HCT116 (cell line): ENCODE measurements at regions not wholly inside any gene's neighbourhood (a gene's known extent, or its start where the extent isn't known, plus 50 kb on each side); places are given as distances from the start of the nearest gene placed in this dataset.

ENCODE experiments used
- ATAC-seq: fragments of 200-7000 bp; cut with Tn5 transposase; 2 replicates; pipeline ENCODE4 v1.9.1; 2020; ENCODE audit warnings: mild to moderate bottlenecking, moderate library complexity
- BruUV-seq: library from RNA; stranded (reverse); fragments of 400-500 nt; replicated peaks from 2 replicates; lab custom pipeline; 2021; lab: Mats Ljungman, UMichigan
- CTCF ChIA-PET: fragments of 300-600 bp; sonication (Branson Sonifier 250); formaldehyde crosslinking; loops from one replicate; lab custom pipeline; 2021; ENCODE audit warnings: antibody characterized with exemption; lab: Charles Lee
- POLR2A ChIA-PET: fragments of 300-600, 350-600 bp; sonication (Branson Sonifier 250); formaldehyde crosslinking; loops from one replicate; lab custom pipeline; 2021; ENCODE audit warnings: antibody characterized with exemption; lab: Charles Lee
- RAD21 ChIA-PET, 2 experiments: fragments of 300-600 bp; sonication (Branson Sonifier 250); formaldehyde crosslinking; loops; one replicate each; lab custom pipeline; 2023; ENCODE audit warnings: low total read pairs in 2 of 2; ENCODE audit not compliant: uncharacterized antibody in 2 of 2, unreplicated experiment in 2 of 2, low non-redundant PET in 1 of 2; lab: Charles Lee
- DNase-seq: peaks from one replicate; pipeline ENCODE4 v3.0.0-alpha.2; 2010; ENCODE audit warnings: low read depth, low spot score
- H2AFZ ChIP-seq: fragments of 200-600 bp; shearing (Covaris generic), sonication (generic); 2 replicates; pipeline ENCODE4 v1.6.1; 2017; ENCODE audit warnings: low read depth, mixed run types, mixed read lengths, antibody characterized with exemption, low read length; ENCODE audit not compliant: poor library complexity, severe bottlenecking
- H3K27ac ChIP-seq: 2 replicates; pipeline ENCODE4 v1.5.1; 2012; ENCODE audit warnings: low read depth, low read length
- H3K27me3 ChIP-seq: fragments of 200-600 bp; sonication (generic); 2 replicates; pipeline ENCODE4 v1.6.1; 2016; ENCODE audit warnings: mixed run types, low read length, mixed read lengths; ENCODE audit not compliant: insufficient read depth
- H3K36me3 ChIP-seq, 2 experiments: fragments of 200-500 bp in 1 of 2; fragments of 200-600 bp in 1 of 2; sonication (Bioruptor generic) in 1 of 2; sonication (generic) in 1 of 2; 2 replicates each; pipeline versions ENCODE4 v1.5.1 to v1.6.1; 2014 to 2016; ENCODE audit warnings: low read length in 2 of 2, inconsistent platforms in 1 of 2, mixed read lengths in 1 of 2, mixed run types in 1 of 2; ENCODE audit not compliant: insufficient read depth in 2 of 2, control insufficient read depth in 1 of 2
- H3K4me1 ChIP-seq, 2 experiments: fragments of 200-600 bp in 1 of 2; sonication (generic) in 1 of 2; 2 replicates each; pipeline versions ENCODE4 v1.5.1 to v1.6.1; 2012 to 2017; ENCODE audit warnings: low read length in 2 of 2, inconsistent platforms in 1 of 2, mild to moderate bottlenecking in 1 of 2, mixed read lengths in 1 of 2, mixed run types in 1 of 2, moderate library complexity in 1 of 2; ENCODE audit not compliant: insufficient read depth in 2 of 2, control insufficient read depth in 1 of 2
- H3K4me2 ChIP-seq: fragments of 200-600 bp; sonication (generic); 2 replicates; pipeline ENCODE4 v1.6.1; 2017; ENCODE audit warnings: mixed run types, low read length, mixed read lengths
- H3K4me3 ChIP-seq, 2 experiments: fragments of 200-600 bp in 1 of 2; sonication (generic) in 1 of 2; replicated peaks in 1 of 2; 2 replicates each; pipeline ENCODE4 v1.5.1; 2011 to 2016; ENCODE audit warnings: low read length in 2 of 2, control low read depth in 1 of 2, low read depth in 1 of 2, mild to moderate bottlenecking in 1 of 2, mixed read lengths in 1 of 2, mixed run types in 1 of 2
- H3K79me2 ChIP-seq: fragments of 200-600 bp; sonication (generic); 2 replicates; pipeline ENCODE4 v1.6.1; 2017; ENCODE audit warnings: mild to moderate bottlenecking, mixed run types, low read length, moderate library complexity, mixed read lengths; ENCODE audit not compliant: insufficient read depth
- H3K9ac ChIP-seq: fragments of 200-600 bp; sonication (generic); 2 replicates; pipeline ENCODE4 v1.6.1; 2016; ENCODE audit warnings: low read length, mixed read lengths
- H3K9me2 ChIP-seq: fragments of 200-600 bp; sonication (generic), shearing (Covaris generic); 2 replicates; pipeline ENCODE4 v1.6.1; 2017; ENCODE audit warnings: mixed run types, mild to moderate bottlenecking, moderate library complexity; ENCODE audit not compliant: insufficient read depth
- H3K9me3 ChIP-seq, 2 experiments: fragments of 200-500 bp in 1 of 2; fragments of 200-600 bp in 1 of 2; sonication (Bioruptor generic) in 1 of 2; sonication (generic) in 1 of 2; 2 replicates each; pipeline ENCODE4 v1.6.1; 2014 to 2017; ENCODE audit warnings: low read length in 2 of 2, mixed read lengths in 2 of 2, inconsistent platforms in 1 of 2, low read depth in 1 of 2, mild to moderate bottlenecking in 1 of 2, mixed run types in 1 of 2, moderate library complexity in 1 of 2; ENCODE audit not compliant: control insufficient read depth in 1 of 2, insufficient read depth in 1 of 2
- H4K20me1 ChIP-seq: fragments of 200-600 bp; sonication (generic), shearing (Covaris generic); 2 replicates; pipeline ENCODE4 v1.6.1; 2017; ENCODE audit warnings: mixed run types, mild to moderate bottlenecking, moderate library complexity; ENCODE audit not compliant: insufficient read depth
- CBX3 ChIP-seq: IDR thresholded peaks from 2 replicates; pipeline ENCODE4 v1.6.1; 2012; ENCODE audit warnings: low read depth
- EZH2phosphoT487 ChIP-seq: fragments of 200-600 bp; IDR thresholded peaks from 2 replicates; pipeline ENCODE4 v1.6.1; 2018; ENCODE audit warnings: antibody characterized with exemption, borderline replicate concordance
- FOSL1 ChIP-seq: IDR thresholded peaks from 2 replicates; pipeline ENCODE4 v1.6.1; 2012; ENCODE audit warnings: low read depth
- JUND ChIP-seq: IDR thresholded peaks from 2 replicates; pipeline ENCODE4 v1.6.1; 2012
- SIN3A ChIP-seq: IDR thresholded peaks from 2 replicates; pipeline ENCODE4 v1.6.1; 2012; ENCODE audit warnings: low read depth
- ZFX ChIP-seq: fragments of 450-650 bp; IDR thresholded peaks from 2 replicates; pipeline ENCODE4 v1.6.1; 2017
- intact Hi-C: fragments of 100-400 bp; cut with micrococcal nuclease; formaldehyde crosslinking; loops from 2 replicates; pipeline ENCODE4 v1.10.0; 2022
- TF ChIP-seq, protein P1 (sequence below): IDR thresholded peaks from 2 replicates; pipeline ENCODE4 v1.6.1; 2012; ENCODE audit warnings: low read depth
- TF ChIP-seq, protein P2 (sequence below): IDR thresholded peaks from 2 replicates; pipeline ENCODE4 v1.6.1; 2011; ENCODE audit warnings: mild to moderate bottlenecking, low read length, moderate library complexity; ENCODE audit not compliant: insufficient replicate concordance; ENCODE audit errors: extremely low read depth
- TF ChIP-seq, protein P3 (sequence below), 3 experiments: fragments of 200-600 bp in 1 of 3; sonication (generic) in 1 of 3; IDR thresholded peaks in 2 of 3; conservative IDR thresholded peaks in 1 of 3; 2 replicates each; pipeline ENCODE4 v1.5.1; 2012 to 2017; ENCODE audit warnings: low read depth in 2 of 3, low read length in 2 of 3, antibody characterized with exemption in 1 of 3, borderline replicate concordance in 1 of 3, control low read depth in 1 of 3, mild to moderate bottlenecking in 1 of 3, mixed read lengths in 1 of 3, mixed run types in 1 of 3, moderate library complexity in 1 of 3; ENCODE audit not compliant: insufficient read depth in 1 of 3

DNA sequence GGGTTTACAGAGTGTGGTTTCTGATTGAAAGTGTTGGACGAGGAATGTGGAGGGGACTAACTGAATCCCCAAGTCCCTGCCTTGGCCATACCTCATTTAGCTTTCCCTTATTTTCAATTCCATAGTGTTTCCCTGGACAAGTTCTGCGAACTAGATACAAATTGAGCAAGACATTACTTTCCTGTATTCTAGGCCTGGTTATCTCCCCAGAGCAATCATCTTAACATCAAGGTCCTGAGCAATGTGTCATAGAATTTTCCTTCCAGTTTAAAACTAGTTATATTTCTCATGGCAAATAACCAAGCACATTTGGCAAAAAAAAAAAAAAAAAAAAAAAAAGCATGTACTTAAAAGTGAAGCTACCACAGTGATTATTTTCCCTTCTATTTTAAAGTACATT lies 330.1 kb downstream of the CDH11 start:
- no peak overlapping the region for H3K4me2 ChIP-seq
- no peaks in the 10 kb centered on the region for H3K79me2 ChIP-seq
- H2AFZ ChIP-seq = no peak overlapping the region
- H3K4me3 ChIP-seq = no peak overlapping the region
- no peaks in the 10 kb centered on the region for H3K36me3 ChIP-seq
- intact Hi-C loops = no loop called here
- RAD21 ChIA-PET = no interaction called here
- TF ChIP-seq SIN3A (no peak), ZFX (no peak), CBX3 (no peak), EZH2phosphoT487 (no peak), JUND (no peak), FOSL1 (no peak)
- TF ChIP-seq, protein P1, sequence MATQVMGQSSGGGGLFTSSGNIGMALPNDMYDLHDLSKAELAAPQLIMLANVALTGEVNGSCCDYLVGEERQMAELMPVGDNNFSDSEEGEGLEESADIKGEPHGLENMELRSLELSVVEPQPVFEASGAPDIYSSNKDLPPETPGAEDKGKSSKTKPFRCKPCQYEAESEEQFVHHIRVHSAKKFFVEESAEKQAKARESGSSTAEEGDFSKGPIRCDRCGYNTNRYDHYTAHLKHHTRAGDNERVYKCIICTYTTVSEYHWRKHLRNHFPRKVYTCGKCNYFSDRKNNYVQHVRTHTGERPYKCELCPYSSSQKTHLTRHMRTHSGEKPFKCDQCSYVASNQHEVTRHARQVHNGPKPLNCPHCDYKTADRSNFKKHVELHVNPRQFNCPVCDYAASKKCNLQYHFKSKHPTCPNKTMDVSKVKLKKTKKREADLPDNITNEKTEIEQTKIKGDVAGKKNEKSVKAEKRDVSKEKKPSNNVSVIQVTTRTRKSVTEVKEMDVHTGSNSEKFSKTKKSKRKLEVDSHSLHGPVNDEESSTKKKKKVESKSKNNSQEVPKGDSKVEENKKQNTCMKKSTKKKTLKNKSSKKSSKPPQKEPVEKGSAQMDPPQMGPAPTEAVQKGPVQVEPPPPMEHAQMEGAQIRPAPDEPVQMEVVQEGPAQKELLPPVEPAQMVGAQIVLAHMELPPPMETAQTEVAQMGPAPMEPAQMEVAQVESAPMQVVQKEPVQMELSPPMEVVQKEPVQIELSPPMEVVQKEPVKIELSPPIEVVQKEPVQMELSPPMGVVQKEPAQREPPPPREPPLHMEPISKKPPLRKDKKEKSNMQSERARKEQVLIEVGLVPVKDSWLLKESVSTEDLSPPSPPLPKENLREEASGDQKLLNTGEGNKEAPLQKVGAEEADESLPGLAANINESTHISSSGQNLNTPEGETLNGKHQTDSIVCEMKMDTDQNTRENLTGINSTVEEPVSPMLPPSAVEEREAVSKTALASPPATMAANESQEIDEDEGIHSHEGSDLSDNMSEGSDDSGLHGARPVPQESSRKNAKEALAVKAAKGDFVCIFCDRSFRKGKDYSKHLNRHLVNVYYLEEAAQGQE = no peak
- TF ChIP-seq, protein P2, sequence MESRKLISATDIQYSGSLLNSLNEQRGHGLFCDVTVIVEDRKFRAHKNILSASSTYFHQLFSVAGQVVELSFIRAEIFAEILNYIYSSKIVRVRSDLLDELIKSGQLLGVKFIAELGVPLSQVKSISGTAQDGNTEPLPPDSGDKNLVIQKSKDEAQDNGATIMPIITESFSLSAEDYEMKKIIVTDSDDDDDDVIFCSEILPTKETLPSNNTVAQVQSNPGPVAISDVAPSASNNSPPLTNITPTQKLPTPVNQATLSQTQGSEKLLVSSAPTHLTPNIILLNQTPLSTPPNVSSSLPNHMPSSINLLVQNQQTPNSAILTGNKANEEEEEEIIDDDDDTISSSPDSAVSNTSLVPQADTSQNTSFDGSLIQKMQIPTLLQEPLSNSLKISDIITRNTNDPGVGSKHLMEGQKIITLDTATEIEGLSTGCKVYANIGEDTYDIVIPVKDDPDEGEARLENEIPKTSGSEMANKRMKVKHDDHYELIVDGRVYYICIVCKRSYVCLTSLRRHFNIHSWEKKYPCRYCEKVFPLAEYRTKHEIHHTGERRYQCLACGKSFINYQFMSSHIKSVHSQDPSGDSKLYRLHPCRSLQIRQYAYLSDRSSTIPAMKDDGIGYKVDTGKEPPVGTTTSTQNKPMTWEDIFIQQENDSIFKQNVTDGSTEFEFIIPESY = no peak
- TF ChIP-seq, protein P3, sequence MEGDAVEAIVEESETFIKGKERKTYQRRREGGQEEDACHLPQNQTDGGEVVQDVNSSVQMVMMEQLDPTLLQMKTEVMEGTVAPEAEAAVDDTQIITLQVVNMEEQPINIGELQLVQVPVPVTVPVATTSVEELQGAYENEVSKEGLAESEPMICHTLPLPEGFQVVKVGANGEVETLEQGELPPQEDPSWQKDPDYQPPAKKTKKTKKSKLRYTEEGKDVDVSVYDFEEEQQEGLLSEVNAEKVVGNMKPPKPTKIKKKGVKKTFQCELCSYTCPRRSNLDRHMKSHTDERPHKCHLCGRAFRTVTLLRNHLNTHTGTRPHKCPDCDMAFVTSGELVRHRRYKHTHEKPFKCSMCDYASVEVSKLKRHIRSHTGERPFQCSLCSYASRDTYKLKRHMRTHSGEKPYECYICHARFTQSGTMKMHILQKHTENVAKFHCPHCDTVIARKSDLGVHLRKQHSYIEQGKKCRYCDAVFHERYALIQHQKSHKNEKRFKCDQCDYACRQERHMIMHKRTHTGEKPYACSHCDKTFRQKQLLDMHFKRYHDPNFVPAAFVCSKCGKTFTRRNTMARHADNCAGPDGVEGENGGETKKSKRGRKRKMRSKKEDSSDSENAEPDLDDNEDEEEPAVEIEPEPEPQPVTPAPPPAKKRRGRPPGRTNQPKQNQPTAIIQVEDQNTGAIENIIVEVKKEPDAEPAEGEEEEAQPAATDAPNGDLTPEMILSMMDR (IDR thresholded peaks at IDR 0.05 in 2 of 3, conservative IDR thresholded peaks at IDR 0.05 in 1 of 3; ENCODE audit: borderline replicate concordance in 1 of 3, insufficient read depth in 1 of 3, low read depth in 2 of 3, low read length in 2 of 3) = no peak
- POLR2A ChIA-PET = no interaction called here
- no TSS peak for BruUV-seq
- no peaks in the 10 kb centered on the region for H3K27me3 ChIP-seq
- H3K9ac ChIP-seq = no peak overlapping the region
- H3K9me3 ChIP-seq = peaks cover 6 to 14% of the 10 kb centered on the region in 2 experiments; a peak in 2 of 4 replicates
- no peaks in the 10 kb centered on the region for H4K20me1 ChIP-seq
- no peaks in the 10 kb centered on the region for H3K4me1 ChIP-seq
- no peaks in the 10 kb centered on the region for H3K9me2 ChIP-seq
- no peak for DNase-seq
- ATAC-seq = no peak
- no peak overlapping the region for H3K27ac ChIP-seq
- CTCF ChIA-PET = no interaction called here
